D341Med (cell line): ENCODE measurements at regions not wholly inside any gene's neighbourhood (a gene's known extent, or its start where the extent isn't known, plus 50 kb on each side); places are given as distances from the start of the nearest gene placed in this dataset.
"Not testable (repeated sequence)": the region's sequence is repeated elsewhere in the genome, so short reads cannot be mapped to it uniquely, and the experiment has no call there.

ENCODE experiments used
- DNase-seq: peaks from one replicate; pipeline ENCODE4 v3.0.0; 2012; ENCODE audit warnings: low spot score

DNA sequence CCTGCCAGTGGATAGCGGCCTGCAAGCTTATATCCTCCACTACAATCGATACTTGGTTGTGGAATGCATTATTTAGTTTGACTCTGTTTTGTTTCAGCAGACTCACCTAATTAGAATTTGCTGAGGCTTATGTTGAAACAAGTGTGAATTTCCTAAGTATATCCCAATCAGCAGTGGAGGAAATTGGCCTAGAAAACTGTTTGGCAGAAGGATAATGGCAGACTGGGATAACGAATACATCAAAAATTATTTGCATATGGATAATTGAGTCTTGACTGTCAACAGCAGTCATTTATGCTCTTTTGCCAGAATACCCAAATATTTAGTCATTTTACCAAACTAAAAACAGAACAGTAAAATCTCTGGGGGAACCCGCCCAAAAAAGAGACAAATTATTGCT, 261.0 kb downstream of the DOK5 start:
- DNase-seq = no peak

DNA sequence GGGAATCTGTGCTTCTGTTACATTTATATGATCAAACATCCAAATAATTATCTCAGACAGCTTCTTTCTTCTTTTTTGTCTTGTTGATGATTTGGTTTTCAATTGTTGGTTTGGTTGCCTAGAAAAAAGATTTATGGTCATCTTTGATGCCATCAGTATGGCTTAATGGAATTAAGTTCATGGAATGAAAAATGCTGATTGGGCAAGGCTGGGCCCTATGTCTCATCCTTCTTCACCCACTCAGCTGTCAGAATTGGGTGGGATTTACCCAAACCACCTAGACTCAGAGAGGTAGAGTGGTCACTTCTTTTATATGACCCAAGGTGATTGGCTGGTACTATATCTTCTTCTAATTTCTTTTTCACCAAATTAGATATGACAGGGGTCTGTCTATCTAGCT, 258.3 kb downstream of the DOK5 start:
- DNase-seq = no peak

DNA sequence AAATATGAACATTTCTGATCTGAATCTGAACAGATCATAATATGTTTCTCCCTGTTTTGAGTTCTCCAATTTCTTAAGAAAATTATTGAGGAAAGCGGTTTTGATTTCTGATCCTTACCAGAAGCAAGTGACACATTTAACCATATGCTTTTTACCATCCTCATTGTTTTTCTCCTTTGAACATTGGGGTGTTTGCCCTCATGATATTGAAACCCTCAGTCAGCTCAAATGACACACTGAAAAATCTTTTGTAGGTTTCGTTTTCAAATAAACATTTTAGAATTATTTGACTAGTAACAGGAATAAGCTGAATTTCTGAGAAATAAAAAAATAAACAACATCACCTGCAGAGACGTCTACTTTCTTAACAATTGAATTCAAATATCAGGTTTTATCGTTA, 252.1 kb downstream of the DOK5 start:
- no peak for DNase-seq

DNA sequence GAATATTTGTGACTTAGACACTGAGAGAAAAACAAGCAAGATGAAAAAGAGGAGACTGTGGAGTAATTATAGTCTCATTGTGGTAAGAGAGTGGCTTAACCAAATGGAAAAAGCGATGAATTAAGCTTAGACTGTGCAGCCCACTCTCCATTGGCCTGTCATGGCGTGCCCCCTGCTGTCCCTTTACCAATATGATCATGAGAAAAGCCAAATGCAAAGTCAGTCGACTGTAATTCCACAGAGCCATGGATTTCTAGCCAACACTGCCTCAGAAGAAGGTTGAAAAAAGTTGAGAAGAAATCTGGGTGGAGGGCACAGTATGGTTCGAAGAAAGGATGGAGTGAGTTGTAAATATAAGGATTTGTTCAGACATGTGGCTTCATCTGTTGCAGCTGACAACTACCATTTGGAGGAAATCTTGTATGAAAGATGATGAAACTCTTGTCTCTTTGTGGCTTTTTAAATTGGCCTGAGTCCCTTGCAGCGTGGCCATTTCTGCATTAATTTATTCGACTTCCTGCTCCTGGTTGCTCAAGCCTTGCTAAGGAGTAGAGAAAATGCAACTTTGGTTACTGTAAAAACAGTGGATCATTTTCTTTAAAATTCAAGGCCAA, 251.4 kb downstream of the DOK5 start:
- DNase-seq = no peak

DNA sequence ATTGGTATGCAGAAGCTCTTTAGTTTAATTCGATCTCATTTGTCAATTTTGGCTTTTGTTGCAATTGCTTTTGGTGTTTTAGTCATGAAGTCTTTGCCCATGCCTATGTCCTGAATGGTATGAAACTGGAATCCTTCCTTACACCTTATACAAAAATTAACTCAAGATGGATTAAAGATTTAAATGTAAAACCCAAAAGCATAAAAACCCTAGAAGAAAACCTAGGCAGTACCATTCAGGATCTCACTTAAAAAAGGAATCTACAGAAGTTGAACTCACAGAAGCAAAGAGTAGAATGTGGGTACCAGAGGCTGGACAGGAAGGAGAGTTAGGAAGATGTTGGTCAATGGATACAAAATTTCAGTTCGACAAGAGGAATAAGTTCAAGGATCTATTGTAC, 249.9 kb downstream of the DOK5 start:
- DNase-seq = not testable (repeated sequence)

DNA sequence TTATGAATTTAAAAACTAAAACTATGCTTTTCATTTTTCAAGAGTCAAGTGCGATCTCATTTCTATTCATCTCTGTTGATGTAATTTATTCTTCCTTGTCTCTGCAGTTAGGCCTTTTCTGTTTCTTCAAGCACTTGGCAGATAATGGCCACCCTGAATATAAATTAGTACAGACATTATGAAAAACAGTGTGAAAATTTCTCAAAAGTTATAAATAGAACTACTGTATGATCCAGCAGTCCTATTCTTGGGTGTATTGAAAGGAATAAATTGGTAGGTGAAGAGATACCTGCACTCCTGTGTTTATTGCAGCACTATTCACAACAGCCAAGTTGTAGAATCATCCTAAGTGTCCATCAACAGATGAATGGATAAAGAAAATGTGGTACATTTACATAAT, 248.3 kb downstream of the DOK5 start:
- DNase-seq = no peak

DNA sequence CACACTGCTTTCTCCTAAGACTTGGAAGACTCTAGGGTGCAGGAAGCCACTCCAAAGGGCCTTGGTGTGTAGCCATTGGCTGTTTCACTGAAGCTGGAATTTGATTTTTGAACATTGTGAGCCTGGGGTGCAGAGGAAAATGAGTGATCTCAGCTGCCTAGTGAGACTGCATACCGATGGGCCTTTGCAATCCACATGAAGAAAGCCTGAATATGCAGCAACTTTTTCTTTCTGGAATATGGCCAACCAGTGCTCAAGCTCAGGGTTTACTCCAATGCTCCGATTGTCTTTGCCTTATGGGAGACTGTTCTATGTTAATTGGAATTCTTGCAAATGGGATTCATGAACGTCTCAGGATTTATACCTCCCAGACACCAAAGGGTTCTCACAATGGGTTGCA, 242.6 kb downstream of the DOK5 start:
- DNase-seq = no peak

DNA sequence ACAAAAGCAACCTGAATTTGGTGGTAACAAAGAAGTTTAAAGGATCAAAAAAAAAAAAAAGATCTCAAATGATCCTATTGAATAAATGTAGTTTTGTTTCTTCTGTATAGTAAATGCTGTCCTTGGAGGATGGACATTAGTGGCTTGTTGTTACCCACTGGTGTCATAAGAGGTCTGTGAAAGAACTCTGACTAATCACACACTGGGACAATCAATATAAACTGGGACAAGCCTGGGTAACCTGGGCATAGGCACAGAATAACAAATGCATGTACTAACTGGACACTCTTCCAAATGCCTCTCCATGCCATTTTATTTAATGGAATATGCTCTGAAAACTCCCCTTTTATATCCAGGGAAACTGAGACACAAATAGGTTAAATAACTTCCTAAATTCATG, 241.4 kb downstream of the DOK5 start:
- no peak for DNase-seq

DNA sequence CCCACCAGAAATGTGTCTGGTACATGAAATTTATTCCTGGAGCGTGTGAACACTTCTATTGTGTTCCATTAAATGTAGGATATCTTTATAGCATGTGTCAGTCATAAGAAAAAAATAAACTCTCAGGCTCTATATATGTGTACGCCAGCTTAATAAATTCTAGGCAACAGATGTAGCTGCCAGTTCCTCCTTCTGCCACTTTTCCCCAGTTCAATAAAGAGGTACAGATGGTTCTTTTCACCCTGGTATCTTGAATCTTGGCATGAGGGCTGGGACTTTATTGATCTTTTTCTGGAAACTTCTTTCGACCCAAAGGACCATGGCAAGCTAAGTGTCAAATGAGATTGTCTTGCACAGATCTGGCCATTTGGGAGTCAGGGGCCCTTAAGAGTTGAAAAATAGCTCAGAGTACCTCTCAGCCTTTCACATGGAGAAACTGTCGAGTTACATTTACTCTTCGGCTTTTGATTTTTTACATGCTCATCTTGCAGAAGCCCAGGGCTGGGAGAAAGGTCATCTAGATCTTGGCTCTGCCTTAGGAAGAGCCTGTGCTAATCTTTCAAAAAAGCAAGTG, 240.9 kb downstream of the DOK5 start:
- no peak for DNase-seq

DNA sequence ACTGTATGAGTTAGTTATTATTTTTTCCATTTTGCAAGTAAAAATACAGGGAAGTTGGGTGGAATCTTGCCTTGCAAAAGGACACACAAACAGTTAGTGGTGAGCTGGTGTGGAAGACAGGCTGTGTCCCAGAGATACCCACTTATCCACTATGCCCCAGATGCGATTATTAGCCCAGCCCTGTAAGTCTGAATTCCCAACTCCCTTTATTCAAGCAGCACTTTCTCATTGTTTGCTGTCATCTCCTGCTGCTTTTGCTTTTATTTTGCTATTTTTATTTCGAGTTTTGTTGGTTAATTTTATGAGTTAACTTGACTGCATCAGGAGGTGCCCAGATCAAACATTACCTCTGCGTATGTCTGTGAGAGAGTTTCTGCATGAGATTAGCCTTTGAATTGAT, 239.4 kb downstream of the DOK5 start:
- no peak for DNase-seq

DNA sequence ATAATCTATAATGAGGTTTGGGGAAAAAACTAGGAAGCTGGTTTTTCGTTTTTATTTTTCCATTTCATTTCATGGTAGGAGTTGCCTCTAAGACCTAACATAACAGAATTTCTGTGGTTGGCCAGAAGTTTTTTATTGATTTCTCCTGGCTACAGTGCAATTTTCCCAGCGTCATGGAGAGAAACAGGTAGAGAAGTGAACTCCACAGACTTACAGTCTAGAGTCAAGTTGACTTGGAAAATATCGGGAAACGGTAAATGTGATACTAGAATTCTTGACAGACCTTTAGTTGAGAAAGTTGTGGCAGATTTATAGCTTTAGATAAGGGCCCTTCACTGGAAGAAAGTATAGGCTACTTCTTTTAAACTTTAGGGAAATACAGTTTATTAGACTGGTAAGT, 238.3 kb downstream of the DOK5 start:
- no peak for DNase-seq

DNA sequence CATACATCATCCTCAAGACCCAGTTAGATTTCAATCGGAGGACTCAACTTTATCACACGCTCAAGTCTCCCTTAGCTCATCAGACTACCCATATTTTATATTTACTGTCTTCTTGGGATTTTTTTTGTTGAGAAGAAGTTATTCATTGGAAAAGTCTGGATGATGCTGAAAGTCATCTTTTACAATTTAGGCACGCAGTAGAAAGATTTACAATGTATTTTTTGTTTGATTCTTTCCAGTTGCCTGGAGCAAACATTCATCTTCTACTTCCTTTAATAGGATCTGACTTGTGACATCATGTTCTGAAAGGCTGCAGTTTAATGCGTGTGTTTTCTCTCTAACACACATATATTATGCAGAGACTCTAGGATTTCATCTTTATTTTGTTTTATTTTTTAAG, 235.7 kb downstream of the DOK5 start:
- no peak for DNase-seq

DNA sequence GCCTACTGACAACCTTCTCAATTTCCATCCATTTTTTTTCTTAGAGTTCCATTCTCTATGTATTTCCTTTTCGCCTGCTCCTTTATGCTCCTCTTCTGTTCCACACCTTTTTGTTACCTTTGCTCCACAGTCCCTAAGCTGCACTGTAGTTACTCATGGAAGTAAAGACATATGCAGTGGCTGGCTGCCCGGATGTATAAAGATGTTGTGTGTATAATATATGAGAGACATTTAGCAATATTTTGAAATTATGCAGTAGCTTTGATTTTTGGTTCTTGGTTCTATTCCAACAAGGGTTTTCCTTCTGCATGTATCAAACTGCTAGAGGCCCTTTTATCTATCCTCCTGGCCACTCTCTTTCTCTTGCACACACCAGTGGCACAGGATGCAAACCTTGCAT, 234.9 kb downstream of the DOK5 start:
- no peak for DNase-seq

DNA sequence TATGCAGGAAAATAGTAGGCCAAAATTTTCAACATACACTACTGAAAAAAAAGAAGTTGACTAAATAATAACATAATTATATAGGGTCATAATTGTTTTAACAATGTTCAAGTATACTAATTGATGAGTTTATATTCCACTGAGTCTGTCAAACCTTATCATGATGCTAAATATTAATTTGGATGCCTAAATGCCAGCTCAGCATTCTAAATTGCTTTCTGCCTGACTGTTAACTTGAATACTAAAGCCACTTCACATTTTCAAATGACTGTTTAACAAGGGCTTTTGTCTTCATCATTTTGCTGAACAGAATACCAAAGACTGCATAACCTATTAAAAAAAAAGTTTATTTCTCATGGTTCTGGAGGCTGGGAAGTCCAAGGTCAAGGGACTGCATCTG, 232.8 kb downstream of the DOK5 start:
- no peak for DNase-seq

DNA sequence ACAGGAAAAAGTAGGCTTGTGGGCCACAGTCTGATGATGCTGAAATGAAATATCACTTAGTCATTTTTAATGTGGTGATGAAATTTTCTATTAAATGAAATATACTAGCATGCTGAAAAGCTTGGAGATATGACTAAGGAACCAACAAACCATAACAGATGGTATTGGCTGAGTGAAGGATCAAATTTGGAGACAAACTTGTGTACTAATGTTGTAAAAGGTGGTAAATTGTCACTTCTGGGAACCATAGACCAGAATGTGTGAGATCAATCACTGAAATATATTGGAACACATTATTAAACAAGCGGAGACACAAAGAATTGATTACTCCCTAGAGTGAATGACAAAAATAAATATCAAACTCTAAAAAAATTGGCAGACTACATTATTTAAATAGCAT, 232.4 kb downstream of the DOK5 start:
- DNase-seq = no peak

DNA sequence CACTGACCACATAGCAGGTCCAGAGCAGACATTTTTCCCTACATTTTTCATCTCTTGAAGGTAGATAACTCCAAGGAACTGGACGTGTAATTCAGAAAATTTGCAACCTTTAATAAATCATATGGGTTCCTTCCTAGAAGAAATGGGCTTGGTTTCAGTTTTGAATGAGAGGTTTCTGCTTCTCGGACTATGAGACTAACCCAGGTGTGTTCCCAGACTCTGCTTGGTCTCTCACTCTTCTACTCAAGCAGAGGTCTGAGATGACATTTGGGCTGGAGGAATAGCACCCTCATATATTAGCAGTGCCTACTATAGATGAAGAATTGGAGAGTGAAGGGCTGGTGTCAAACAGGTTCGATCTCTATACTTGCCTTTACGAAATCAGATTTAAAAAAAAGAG, 231.2 kb downstream of the DOK5 start:
- no peak for DNase-seq

DNA sequence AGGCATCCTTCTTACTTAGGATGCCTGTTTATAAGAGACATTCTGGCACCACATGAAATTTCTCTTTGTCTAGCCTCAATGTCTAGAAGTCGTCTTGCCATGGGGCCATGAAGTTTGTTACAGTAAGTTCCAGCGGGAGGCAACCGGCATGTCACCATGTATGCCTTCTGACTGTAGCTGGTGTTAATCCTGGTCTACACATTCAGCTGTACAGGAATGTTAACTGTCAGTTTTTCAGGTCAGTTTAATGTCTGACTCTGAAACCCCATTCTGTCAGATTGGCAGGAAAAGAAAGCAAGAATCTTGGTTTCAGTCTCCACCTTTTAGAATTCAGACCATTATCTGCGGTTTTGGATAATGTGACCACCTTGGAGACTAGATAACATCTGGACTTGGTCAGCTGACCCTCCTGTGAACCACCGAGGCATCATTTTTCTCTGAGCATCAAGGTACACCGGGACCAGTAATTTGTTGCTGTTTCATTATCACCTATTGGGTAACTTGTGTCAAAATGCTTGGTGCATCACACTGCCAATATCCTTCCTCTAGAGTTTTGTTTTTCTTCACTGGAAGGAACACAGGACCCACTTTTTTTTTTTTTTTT, 228.7 kb downstream of the DOK5 start:
- no peak for DNase-seq
